HUES6 (cell line): ENCODE measurements at regions not wholly inside any gene's neighbourhood (a gene's known extent, or its start where the extent isn't known, plus 50 kb on each side); places are given as distances from the start of the nearest gene placed in this dataset.

Source experiments
- H3K27ac ChIP-seq: 2 replicates; pipeline ENCODE4 v1.7.0; 2013; ENCODE audit warnings: low read depth, mild to moderate bottlenecking, low read length, inconsistent platforms
- H3K27me3 ChIP-seq: 2 replicates; pipeline ENCODE4 v1.6.1; 2013; ENCODE audit warnings: low read length; ENCODE audit not compliant: control insufficient read depth, insufficient read depth
- H3K36me3 ChIP-seq: 2 replicates; pipeline ENCODE4 v1.6.1; 2013; ENCODE audit warnings: low read length; ENCODE audit not compliant: control insufficient read depth, insufficient read depth
- H3K4me1 ChIP-seq: 2 replicates; pipeline ENCODE4 v1.6.1; 2013; ENCODE audit warnings: low read length; ENCODE audit not compliant: control insufficient read depth, insufficient read depth
- H3K4me3 ChIP-seq: 2 replicates; pipeline ENCODE4 v1.5.1; 2013; ENCODE audit warnings: low read depth, low read length
- H3K9ac ChIP-seq: one replicate; pipeline ENCODE4 v1.6.1; 2013; ENCODE audit warnings: mild to moderate bottlenecking, low read length
- H3K9me3 ChIP-seq: 2 replicates; pipeline ENCODE4 v1.6.1; 2013; ENCODE audit warnings: low read depth, low read length; ENCODE audit not compliant: control insufficient read depth, insufficient read depth

- H3K27ac ChIP-seq = no peak overlapping the region
- H3K36me3 ChIP-seq = no peaks in the 10 kb centered on the region
- peaks cover 5% of the 10 kb centered on the region; the same call in 1 of the 2 replicates for H3K4me1 ChIP-seq
- no peak overlapping the region for H3K9ac ChIP-seq
- H3K27me3 ChIP-seq = no peaks in the 10 kb centered on the region
- H3K9me3 ChIP-seq = no peaks in the 10 kb centered on the region
- no peak overlapping the region for H3K4me3 ChIP-seq
Observed at GRCh38 chr5:73274121-73274520, 101.1 kb downstream of the TMEM174 start.

GRCh38 chr5:73273379-73274050 lies 100.5 kb downstream of the TMEM174 start:
- Histone ChIP-seq H3K36me3 (no peaks in the 10 kb centered on the region), H3K9me3 (no peaks in the 10 kb centered on the region), H3K27me3 (no peaks in the 10 kb centered on the region), H3K4me1 (peaks cover 5% of the 10 kb centered on the region; the same call in 1 of the 2 replicates), H3K4me3 (no peak overlapping the region), H3K9ac (no peak overlapping the region), H3K27ac (no peak overlapping the region)

- H3K4me1 ChIP-seq = peaks cover 5% of the 10 kb centered on the region; the same call in 1 of the 2 replicates
- H3K36me3 ChIP-seq = no peaks in the 10 kb centered on the region
- H3K4me3 ChIP-seq = no peak overlapping the region
- H3K9ac ChIP-seq = no peak overlapping the region
- no peak overlapping the region for H3K27ac ChIP-seq
- peaks cover 6% of the 10 kb centered on the region; the same call in 1 of the 2 replicates for H3K27me3 ChIP-seq
- H3K9me3 ChIP-seq = no peaks in the 10 kb centered on the region
Observed at GRCh38 chr5:73272351-73272750, 99.4 kb downstream of the TMEM174 start.

- Histone ChIP-seq H3K36me3 (no peaks in the 10 kb centered on the region), H3K9me3 (no peaks in the 10 kb centered on the region), H3K4me1 (peaks cover 7% of the 10 kb centered on the region), H3K4me3 (no peak overlapping the region), H3K27me3 (peaks cover 11% of the 10 kb centered on the region), H3K9ac (no peak overlapping the region), H3K27ac (no peak overlapping the region)
Observed at GRCh38 chr5:73268826-73269225, 95.8 kb downstream of the TMEM174 start.

GRCh38 chr5:73267766-73268435 lies 94.9 kb downstream of the TMEM174 start:
- no peaks in the 10 kb centered on the region for H3K9me3 ChIP-seq
- H3K9ac ChIP-seq = no peak overlapping the region
- H3K27me3 ChIP-seq = peaks cover 11% of the 10 kb centered on the region
- H3K27ac ChIP-seq = no peak overlapping the region
- H3K4me1 ChIP-seq = peaks cover 7% of the 10 kb centered on the region
- H3K36me3 ChIP-seq = no peaks in the 10 kb centered on the region
- no peak overlapping the region for H3K4me3 ChIP-seq

- Histone ChIP-seq H3K9ac (no peak overlapping the region), H3K4me3 (no peak overlapping the region)
Observed at GRCh38 chr5:73266925-73267765, 94.2 kb downstream of the TMEM174 start.

GRCh38 chr5:73266176-73266738 lies 93.3 kb downstream of the TMEM174 start:
- Histone ChIP-seq H3K27me3 (peaks cover 11% of the 10 kb centered on the region), H3K36me3 (no peaks in the 10 kb centered on the region), H3K9me3 (no peaks in the 10 kb centered on the region), H3K4me1 (peaks cover 7% of the 10 kb centered on the region), H3K4me3 (no peak overlapping the region), H3K27ac (no peak overlapping the region), H3K9ac (no peak overlapping the region)

More at GRCh38 chr5:73266925-73267765, 94.2 kb downstream of the TMEM174 start:
- Histone ChIP-seq H3K27me3 (peaks cover 11% of the 10 kb centered on the region), H3K36me3 (no peaks in the 10 kb centered on the region), H3K27ac (no peak overlapping the region), H3K4me1 (peaks cover 7% of the 10 kb centered on the region), H3K9me3 (no peaks in the 10 kb centered on the region)

GRCh38 chr5:73265641-73266040 lies 92.6 kb downstream of the TMEM174 start:
- Histone ChIP-seq H3K9me3 (no peaks in the 10 kb centered on the region), H3K4me3 (no peak overlapping the region), H3K4me1 (peaks cover 7% of the 10 kb centered on the region), H3K36me3 (no peaks in the 10 kb centered on the region), H3K9ac (no peak overlapping the region), H3K27me3 (peaks cover 11% of the 10 kb centered on the region), H3K27ac (no peak overlapping the region)

- H3K4me1 ChIP-seq = peaks cover 7% of the 10 kb centered on the region
- H3K27me3 ChIP-seq = peaks cover 11% of the 10 kb centered on the region
- H3K9me3 ChIP-seq = no peaks in the 10 kb centered on the region
- H3K27ac ChIP-seq = no peak overlapping the region
- H3K36me3 ChIP-seq = no peaks in the 10 kb centered on the region
- no peak overlapping the region for H3K9ac ChIP-seq
- no peak overlapping the region for H3K4me3 ChIP-seq
Observed at GRCh38 chr5:73264631-73265030, 91.6 kb downstream of the TMEM174 start.

GRCh38 chr5:73263001-73263710 lies 90.2 kb downstream of the TMEM174 start:
- Histone ChIP-seq H3K4me1 (peaks cover 7% of the 10 kb centered on the region), H3K4me3 (no peak overlapping the region), H3K9ac (no peak overlapping the region), H3K27me3 (peaks cover 11% of the 10 kb centered on the region), H3K27ac (no peak overlapping the region), H3K9me3 (no peaks in the 10 kb centered on the region), H3K36me3 (no peaks in the 10 kb centered on the region)
